GM12872 (cell line): ENCODE measurements at regions not wholly inside any gene's neighbourhood (a gene's known extent, or its start where the extent isn't known, plus 50 kb on each side); places are given as distances from the start of the nearest gene placed in this dataset.

Experiments
- TF ChIP-seq, protein P1 (sequence below): IDR thresholded peaks from 3 replicates; pipeline ENCODE4 v1.5.1; 2011; ENCODE audit warnings: low read depth, mild to moderate bottlenecking, low read length, moderate library complexity; ENCODE audit not compliant: insufficient read depth

DNA sequence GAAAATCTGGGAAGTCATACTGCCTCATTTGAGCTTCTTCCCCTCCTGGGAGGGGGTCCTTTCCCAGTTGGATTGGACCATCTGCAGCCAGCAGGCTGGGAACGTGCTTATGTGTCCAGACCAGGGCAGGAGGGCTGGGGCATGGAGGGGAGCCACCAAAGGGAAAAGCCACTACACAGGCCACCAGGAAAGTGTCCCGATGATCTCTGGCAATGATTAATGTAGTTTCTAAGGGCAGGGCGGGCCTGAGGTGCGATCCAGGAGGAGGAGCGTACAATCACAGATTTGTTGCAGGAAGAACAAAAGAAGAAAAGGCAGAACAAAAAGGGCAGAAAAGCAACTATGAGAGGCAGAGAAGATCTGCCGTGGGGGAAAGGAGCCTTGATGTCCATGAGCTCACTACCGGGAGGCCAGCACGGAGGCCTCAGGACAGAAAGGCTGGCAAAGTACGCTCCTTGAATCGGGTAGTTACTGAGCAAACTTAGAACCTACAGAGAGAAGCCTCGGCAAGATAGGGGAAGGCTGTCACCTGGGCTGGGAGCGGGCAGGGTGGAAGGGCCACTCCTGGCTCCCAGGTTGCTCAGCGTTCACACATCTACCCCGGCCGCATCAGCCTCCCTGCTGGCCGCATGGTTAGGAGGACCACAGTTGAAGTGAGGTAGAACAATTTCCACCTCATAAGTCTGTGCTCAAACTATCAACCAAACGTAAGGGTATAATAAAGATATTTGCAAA is 79.5 kb upstream of the PCSK6 start:
- TF ChIP-seq, protein P1, sequence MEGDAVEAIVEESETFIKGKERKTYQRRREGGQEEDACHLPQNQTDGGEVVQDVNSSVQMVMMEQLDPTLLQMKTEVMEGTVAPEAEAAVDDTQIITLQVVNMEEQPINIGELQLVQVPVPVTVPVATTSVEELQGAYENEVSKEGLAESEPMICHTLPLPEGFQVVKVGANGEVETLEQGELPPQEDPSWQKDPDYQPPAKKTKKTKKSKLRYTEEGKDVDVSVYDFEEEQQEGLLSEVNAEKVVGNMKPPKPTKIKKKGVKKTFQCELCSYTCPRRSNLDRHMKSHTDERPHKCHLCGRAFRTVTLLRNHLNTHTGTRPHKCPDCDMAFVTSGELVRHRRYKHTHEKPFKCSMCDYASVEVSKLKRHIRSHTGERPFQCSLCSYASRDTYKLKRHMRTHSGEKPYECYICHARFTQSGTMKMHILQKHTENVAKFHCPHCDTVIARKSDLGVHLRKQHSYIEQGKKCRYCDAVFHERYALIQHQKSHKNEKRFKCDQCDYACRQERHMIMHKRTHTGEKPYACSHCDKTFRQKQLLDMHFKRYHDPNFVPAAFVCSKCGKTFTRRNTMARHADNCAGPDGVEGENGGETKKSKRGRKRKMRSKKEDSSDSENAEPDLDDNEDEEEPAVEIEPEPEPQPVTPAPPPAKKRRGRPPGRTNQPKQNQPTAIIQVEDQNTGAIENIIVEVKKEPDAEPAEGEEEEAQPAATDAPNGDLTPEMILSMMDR: no peak

DNA sequence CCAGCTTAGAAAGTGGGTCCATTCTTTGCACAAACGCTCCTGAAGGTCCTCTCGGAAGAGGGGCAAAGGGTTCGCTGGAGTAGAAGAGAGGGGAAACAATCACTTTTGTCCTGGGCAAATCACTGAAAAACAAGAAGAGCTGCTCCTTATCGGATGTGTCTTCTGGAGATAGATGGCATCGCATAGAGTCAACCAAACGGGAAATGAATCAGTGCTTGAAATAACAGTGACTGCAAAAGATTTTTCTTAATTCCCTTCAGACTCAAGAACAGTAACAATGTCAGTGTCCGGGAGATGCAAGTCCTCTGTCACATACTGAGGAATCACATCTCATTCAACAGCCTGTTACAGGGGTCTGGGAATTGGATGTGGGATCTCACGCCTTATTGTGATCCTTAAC is 78.8 kb upstream of the PCSK6 start:
- TF ChIP-seq, protein P1: no peak

DNA sequence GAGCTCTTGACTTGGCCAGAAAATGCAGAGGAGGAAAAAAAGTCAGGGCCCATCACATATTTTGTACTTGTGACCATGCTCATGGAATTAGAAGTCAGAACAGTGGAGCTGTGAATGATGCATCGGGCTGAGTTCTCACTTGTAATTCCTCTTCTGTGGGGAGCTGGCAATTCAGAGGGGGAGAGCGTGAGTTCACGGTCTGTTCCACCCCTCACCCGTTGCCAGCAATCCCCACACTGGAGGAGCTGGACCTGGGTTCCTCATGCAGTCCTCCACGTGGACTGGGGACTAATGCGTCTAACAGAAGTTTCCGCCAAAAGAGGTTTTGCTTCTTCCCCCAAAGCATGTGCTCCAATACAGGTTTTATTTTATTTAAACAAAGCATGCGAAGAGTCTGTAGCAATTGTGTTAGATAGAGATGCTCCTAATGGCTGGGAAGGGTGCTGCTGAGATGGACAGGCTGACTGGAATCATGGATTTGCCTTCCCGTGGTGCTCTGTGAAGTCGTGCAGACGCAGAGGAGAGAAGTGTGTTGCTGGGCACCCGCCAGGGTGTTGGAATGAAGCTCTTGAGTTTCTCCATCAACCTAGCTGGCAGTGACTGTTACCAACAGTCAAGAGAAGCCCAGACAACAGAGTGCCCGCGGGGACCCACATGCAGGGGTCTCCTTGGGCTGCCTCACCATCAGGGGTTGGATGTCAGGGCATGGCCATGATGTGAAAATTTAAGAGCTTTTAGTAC is 77.4 kb upstream of the PCSK6 start:
- TF ChIP-seq, protein P1: no peak

DNA sequence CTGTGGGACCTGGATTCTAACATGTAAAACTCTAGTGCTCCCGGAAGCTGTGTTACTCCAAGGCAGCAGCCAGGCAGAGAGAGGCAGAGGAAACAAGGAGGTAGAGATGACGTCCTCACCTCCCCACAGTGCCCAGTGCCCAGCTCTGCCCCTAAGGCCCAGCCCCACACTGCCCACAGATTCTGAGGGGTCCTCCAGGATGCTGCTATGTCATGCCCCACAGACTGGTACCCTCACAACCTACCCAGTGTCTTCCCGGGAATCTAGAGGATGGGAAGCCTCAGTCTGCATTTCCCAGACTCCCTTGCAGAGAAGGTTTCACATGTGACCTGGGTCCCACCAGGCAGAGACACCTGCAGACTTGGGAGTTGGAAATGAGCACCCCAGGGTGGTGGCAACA is 75.9 kb upstream of the PCSK6 start:
- TF ChIP-seq, protein P1: no peak

DNA sequence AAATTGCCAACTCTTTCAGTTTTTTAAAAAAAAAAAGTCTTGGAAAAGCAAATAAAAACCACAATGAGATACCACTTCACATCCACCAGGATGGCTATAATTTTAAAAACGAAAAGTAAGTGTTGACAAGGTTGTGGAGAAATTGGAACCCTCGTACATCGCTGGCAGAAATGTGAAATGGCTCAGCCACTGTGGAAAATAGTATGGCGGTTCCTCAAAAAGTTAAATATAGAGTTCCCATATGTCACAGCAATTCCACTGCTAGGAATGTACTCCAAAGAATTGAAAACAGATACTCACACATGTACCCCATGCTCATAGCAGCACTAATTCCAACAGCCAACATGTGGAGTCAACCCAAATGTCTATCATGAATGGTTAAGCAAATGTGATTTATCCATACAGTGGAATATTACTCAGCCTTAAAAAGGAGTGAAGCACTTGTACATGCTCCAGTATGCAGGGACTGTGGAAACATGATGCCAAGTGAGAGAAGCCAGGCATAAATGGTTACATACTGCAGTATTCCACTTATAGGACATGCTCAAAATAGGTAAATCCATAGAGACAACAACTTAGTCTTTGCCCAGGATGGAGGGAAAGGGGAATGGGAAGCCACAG is 73.8 kb upstream of the PCSK6 start:
- TF ChIP-seq, protein P1: no peak

DNA sequence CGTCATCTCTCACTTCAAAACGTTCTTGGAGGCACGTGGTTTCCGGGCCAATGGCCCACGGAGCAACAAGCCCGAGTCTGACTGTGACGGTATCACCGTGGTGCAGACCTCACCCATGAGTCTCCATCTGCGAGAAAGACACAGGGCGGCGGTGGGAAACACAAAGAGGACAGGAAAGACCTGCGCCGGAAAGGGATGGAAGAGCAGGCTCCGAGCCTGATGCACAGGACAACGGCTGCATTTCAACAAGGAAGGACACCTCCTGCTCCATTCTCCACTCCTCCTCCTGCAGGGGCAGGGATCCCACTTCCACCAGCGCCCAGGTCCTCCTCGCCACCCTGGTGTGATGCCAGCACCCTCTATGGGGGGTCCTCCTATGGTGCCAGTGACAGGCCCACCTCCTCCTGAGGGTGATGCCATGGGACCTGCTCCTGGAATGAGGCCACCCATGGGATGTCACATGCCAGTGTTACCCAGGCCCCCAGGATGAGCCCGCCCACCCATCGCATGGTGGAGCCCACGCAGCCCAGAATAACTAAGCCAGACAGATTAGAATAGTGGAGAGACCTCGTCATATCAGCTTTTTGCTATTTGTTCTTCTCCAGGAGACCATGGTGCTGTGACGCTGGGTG is 73.0 kb upstream of the PCSK6 start:
- TF ChIP-seq, protein P1: no peak

DNA sequence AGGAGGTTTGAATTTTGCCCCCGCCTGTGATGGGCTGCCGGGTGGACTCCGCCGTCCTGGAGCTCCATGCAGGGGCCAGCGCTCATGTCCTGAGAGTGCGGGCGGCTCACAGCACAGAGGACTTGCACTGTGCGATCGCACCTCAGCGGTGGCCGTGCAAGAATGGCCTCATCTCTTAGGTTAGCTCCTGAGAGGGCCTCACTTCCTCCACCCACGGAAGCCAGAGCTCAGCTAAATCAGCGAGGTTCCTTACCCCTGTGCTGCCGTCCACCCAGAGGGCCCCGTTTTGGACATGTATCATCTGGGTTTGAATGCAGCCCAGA is 72.0 kb upstream of the PCSK6 start:
- TF ChIP-seq, protein P1: no peak
